GM18519 (cell line): ENCODE measurements at regions not wholly inside any gene's neighbourhood (a gene's known extent, or its start where the extent isn't known, plus 50 kb on each side); places are given as distances from the start of the nearest gene placed in this dataset.

ENCODE experiments used
- ATAC-seq: cut with Tn5 transposase; IDR thresholded peaks from one replicate; pipeline ENCODE4 v1.9.1; 2021; ENCODE audit warnings: mild to moderate bottlenecking, moderate library complexity; ENCODE audit not compliant: unreplicated experiment, low FRiP score

- ATAC-seq: no peak
Measured at GRCh38 chr10:43748560-43748959, 99.9 kb upstream of the ZNF32 start.

GRCh38 chr10:43746906-43747305, 98.2 kb upstream of the ZNF32 start:
- no peak for ATAC-seq

- no peak for ATAC-seq
Measured at GRCh38 chr10:43739161-43739560, 90.5 kb upstream of the ZNF32 start.

GRCh38 chr10:43737003-43737402, 88.3 kb upstream of the ZNF32 start:
- ATAC-seq: no peak

GRCh38 chr10:43735907-43736306, 87.2 kb upstream of the ZNF32 start:
- no peak for ATAC-seq

- ATAC-seq: no peak
Measured at GRCh38 chr10:43734716-43735115, 86.0 kb upstream of the ZNF32 start.

GRCh38 chr10:43731486-43731885, 82.8 kb upstream of the ZNF32 start:
- no peak for ATAC-seq

GRCh38 chr10:43728425-43728824, 79.7 kb upstream of the ZNF32 start:
- no peak for ATAC-seq

- no peak for ATAC-seq
Measured at GRCh38 chr10:43727935-43728334, 79.3 kb upstream of the ZNF32 start.

GRCh38 chr10:43715334-43715733, 66.7 kb upstream of the ZNF32 start:
- ATAC-seq: no peak

- ATAC-seq: no peak
Measured at GRCh38 chr10:43712821-43713584, 64.3 kb upstream of the ZNF32 start.

GRCh38 chr10:43710772-43711471, 62.2 kb upstream of the ZNF32 start:
- ATAC-seq: no peak

- ATAC-seq: no peak
Measured at GRCh38 chr10:43708262-43708661, 59.6 kb upstream of the ZNF32 start.

GRCh38 chr10:43707770-43708169, 59.1 kb upstream of the ZNF32 start:
- ATAC-seq: no peak

GRCh38 chr10:43706166-43706565, 57.5 kb upstream of the ZNF32 start:
- ATAC-seq: no peak

- ATAC-seq: no peak
Measured at GRCh38 chr10:43703286-43703685, 54.6 kb upstream of the ZNF32 start.

GRCh38 chr10:43702936-43703281, 54.2 kb upstream of the ZNF32 start:
- no peak for ATAC-seq

GRCh38 chr10:43702213-43702935, 53.7 kb upstream of the ZNF32 start:
- no peak for ATAC-seq

GRCh38 chr10:43701295-43701694, 52.6 kb upstream of the ZNF32 start:
- ATAC-seq: no peak

- no peak for ATAC-seq
Measured at GRCh38 chr10:43700306-43700705, 51.6 kb upstream of the ZNF32 start.

- no peak for ATAC-seq
Measured at GRCh38 chr10:43699516-43699915, 50.8 kb upstream of the ZNF32 start.
